H1 (cell line): ENCODE measurements at regions not wholly inside any gene's neighbourhood (a gene's known extent, or its start where the extent isn't known, plus 50 kb on each side); places are given as distances from the start of the nearest gene placed in this dataset.
"Not testable (repeated sequence)": the region's sequence is repeated elsewhere in the genome, so short reads cannot be mapped to it uniquely, and the experiment has no call there.

Experiments used
- CTCF ChIA-PET: fragments of 300-600 bp; sonication (Branson Sonifier 250); formaldehyde crosslinking; loops from one replicate; lab custom pipeline; 2021; ENCODE audit not compliant: partially characterized antibody; lab: Charles Lee
- POLR2A ChIA-PET: fragments of 300-600 bp; sonication (Branson Sonifier 250); formaldehyde crosslinking; loops from one replicate; lab custom pipeline; 2021; ENCODE audit warnings: inconsistent platforms; ENCODE audit not compliant: partially characterized antibody; lab: Charles Lee
- DNase-seq, 2 experiments: peaks; one replicate each; pipeline versions ENCODE4 v3.0.0 to v3.0.0-alpha.2; 2010 to 2022; ENCODE audit warnings: low spot score in 2 of 2, low read depth in 1 of 2, mixed read lengths in 1 of 2
- FAIRE-seq: peaks from 2 replicates; lab custom pipeline; 2011; peaks lifted over from hg19 to GRCh38; lab: Jason Lieb, UNC
- H2AFZ ChIP-seq: 2 replicates; pipeline ENCODE4 v1.8.1; 2012; ENCODE audit warnings: low read length, inconsistent platforms
- H2AK5ac ChIP-seq: 2 replicates; pipeline ENCODE4 v1.6.1; 2013; ENCODE audit warnings: low read depth, low read length
- H2BK120ac ChIP-seq: replicated peaks from 2 replicates; pipeline ENCODE3; 2013; ENCODE audit warnings: low read depth, low read length, inconsistent platforms
- H2BK12ac ChIP-seq: 2 replicates; pipeline ENCODE4 v1.6.1; 2013; ENCODE audit warnings: low read depth, low read length
- H2BK15ac ChIP-seq: 2 replicates; pipeline ENCODE4 v1.6.1; 2013; ENCODE audit warnings: low read length
- H2BK20ac ChIP-seq: 2 replicates; pipeline ENCODE4 v1.6.1; 2013; ENCODE audit warnings: low read length
- H2BK5ac ChIP-seq: 2 replicates; pipeline ENCODE4 v1.6.1; 2013; ENCODE audit warnings: low read depth, low read length
- H3K14ac ChIP-seq: 2 replicates; pipeline ENCODE4 v1.6.1; 2013; ENCODE audit warnings: inconsistent platforms; ENCODE audit not compliant: insufficient read length
- H3K18ac ChIP-seq: 2 replicates; pipeline ENCODE4 v1.6.1; 2013; ENCODE audit warnings: low read length; ENCODE audit errors: extremely low read depth
- H3K23ac ChIP-seq: 2 replicates; pipeline ENCODE4 v1.6.1; 2013; ENCODE audit warnings: inconsistent platforms; ENCODE audit not compliant: insufficient read length
- H3K23me2 ChIP-seq: 2 replicates; pipeline ENCODE4 v1.6.1; 2013; ENCODE audit warnings: low read depth, low read length
- H3K27ac ChIP-seq: 2 replicates; pipeline ENCODE4 v1.6.1; 2011; ENCODE audit warnings: low read depth, low read length, inconsistent platforms
- H3K27me3 ChIP-seq, 4 experiments: replicated peaks in 1 of 4; 1 replicate in 1 of 4; 2 replicates in 3 of 4; pipeline versions ENCODE4 v1.6.1 to v1.8.1; 2011 to 2013; ENCODE audit warnings: low read length in 3 of 4, mild to moderate bottlenecking in 3 of 4, inconsistent platforms in 2 of 4, mixed read lengths in 2 of 4, moderate library complexity in 1 of 4; ENCODE audit not compliant: control insufficient read depth in 3 of 4, insufficient read depth in 3 of 4; ENCODE audit errors: extremely low read depth in 1 of 4
- H3K36me3 ChIP-seq, 4 experiments: 2 replicates each; pipeline versions ENCODE4 v1.6.1 to v1.8.1; 2011 to 2013; ENCODE audit warnings: mild to moderate bottlenecking in 4 of 4, low read length in 3 of 4, moderate library complexity in 2 of 4, control low read depth in 1 of 4, inconsistent platforms in 1 of 4; ENCODE audit not compliant: insufficient read depth in 4 of 4, control insufficient read depth in 2 of 4
- H3K4ac ChIP-seq: replicated peaks from 2 replicates; pipeline ENCODE3; 2013; ENCODE audit warnings: low read length, low read depth, mixed read lengths, inconsistent platforms; ENCODE audit not compliant: insufficient read length
- H3K4me1 ChIP-seq, 4 experiments: replicated peaks in 1 of 4; 1 replicate in 1 of 4; 2 replicates in 3 of 4; pipeline versions ENCODE4 v1.6.1 to v1.8.1; 2011 to 2013; ENCODE audit warnings: low read length in 3 of 4, inconsistent platforms in 2 of 4, mixed read lengths in 1 of 4; ENCODE audit not compliant: insufficient read depth in 4 of 4, control insufficient read depth in 3 of 4
- H3K4me2 ChIP-seq, 2 experiments: 2 replicates each; pipeline versions ENCODE4 v1.6.1 to v1.8.1; 2011 to 2013; ENCODE audit warnings: low read depth in 2 of 2, low read length in 2 of 2, control low read depth in 1 of 2, inconsistent platforms in 1 of 2, mild to moderate bottlenecking in 1 of 2; ENCODE audit not compliant: insufficient read depth in 1 of 2
- H3K4me3 ChIP-seq, 4 experiments: fragments of 200-600, 300-600 bp in 1 of 4; sonication (generic), shearing (Covaris generic), sonication (Bioruptor Twin) in 1 of 4; 2 replicates each; pipeline versions ENCODE4 v1.5.1 to v1.8.1; 2011 to 2016; ENCODE audit warnings: low read length in 4 of 4, low read depth in 3 of 4, control low read depth in 2 of 4, inconsistent platforms in 2 of 4, mild to moderate bottlenecking in 2 of 4, mixed read lengths in 1 of 4, moderate library complexity in 1 of 4; ENCODE audit not compliant: insufficient read depth in 2 of 4; ENCODE audit errors: extremely low read depth in 1 of 4
- H3K56ac ChIP-seq: replicated peaks from 2 replicates; pipeline ENCODE3; 2013; ENCODE audit warnings: low read depth, mild to moderate bottlenecking, mixed read lengths, low read length, inconsistent platforms; ENCODE audit not compliant: insufficient read length
- H3K79me1 ChIP-seq: 2 replicates; pipeline ENCODE4 v1.6.1; 2013; ENCODE audit warnings: low read depth, low read length, control low read depth
- H3K79me2 ChIP-seq, 2 experiments: 2 replicates each; pipeline versions ENCODE4 v1.6.1 to v1.8.1; 2012 to 2013; ENCODE audit warnings: low read length in 2 of 2, mild to moderate bottlenecking in 2 of 2, inconsistent platforms in 1 of 2; ENCODE audit not compliant: insufficient read depth in 2 of 2, control insufficient read depth in 1 of 2
- H3K9ac ChIP-seq, 4 experiments: replicated peaks in 1 of 4; 1 replicate in 1 of 4; 2 replicates in 3 of 4; pipeline versions ENCODE4 v1.6.1 to v1.8.1; 2011 to 2013; ENCODE audit warnings: low read depth in 3 of 4, low read length in 3 of 4, control low read depth in 2 of 4, mild to moderate bottlenecking in 2 of 4, moderate library complexity in 2 of 4, inconsistent platforms in 1 of 4; ENCODE audit errors: extremely low read depth in 1 of 4
- H3K9me3 ChIP-seq, 2 experiments: 2 replicates each; pipeline versions ENCODE4 v1.6.1 to v1.8.1; 2012 to 2013; ENCODE audit warnings: mild to moderate bottlenecking in 2 of 2, moderate library complexity in 2 of 2, control low read depth in 1 of 2, inconsistent platforms in 1 of 2, low read depth in 1 of 2, low read length in 1 of 2, mixed read lengths in 1 of 2; ENCODE audit not compliant: insufficient read depth in 2 of 2
- H4K20me1 ChIP-seq, 2 experiments: replicated peaks in 1 of 2; 2 replicates each; pipeline versions ENCODE3 to v1.8.1; 2011 to 2013; ENCODE audit warnings: inconsistent platforms in 2 of 2, low read length in 2 of 2, mild to moderate bottlenecking in 1 of 2; ENCODE audit not compliant: insufficient read depth in 2 of 2, control insufficient read depth in 1 of 2
- H4K5ac ChIP-seq: 2 replicates; pipeline ENCODE4 v1.6.1; 2013; ENCODE audit warnings: low read length, low read depth, mixed read lengths, inconsistent platforms; ENCODE audit not compliant: insufficient read length
- H4K8ac ChIP-seq: 2 replicates; pipeline ENCODE4 v1.8.0; 2013; ENCODE audit warnings: mild to moderate bottlenecking, moderate library complexity, low read length, inconsistent platforms; ENCODE audit not compliant: insufficient read depth; ENCODE audit errors: extremely low read depth
- H4K91ac ChIP-seq: replicated peaks from 2 replicates; pipeline ENCODE3; 2013; ENCODE audit warnings: low read length, mixed read lengths, inconsistent platforms; ENCODE audit not compliant: insufficient read length
- WGBS, 2 experiments: shearing (Covaris generic) in 1 of 2; methylation state at CpG; one replicate each; pipeline versions ENCODE4 v1.1.6 to v1.1.7; 2013 to 2015; ENCODE audit warnings: low lambda C conversion rate in 2 of 2, mixed read lengths in 2 of 2, inconsistent platforms in 1 of 2, low coverage in 1 of 2, missing lambda C conversion rate in 1 of 2; ENCODE audit not compliant: insufficient replicate concordance in 2 of 2, insufficient coverage in 1 of 2, insufficient read length in 1 of 2; ENCODE audit errors: extremely low coverage in 1 of 2, missing lambda C conversion rate in 1 of 2; 5-methylcytosine and 5-hydroxymethylcytosine counted together

GRCh38 chr2:87500951-87501350 lies 246.9 kb upstream of the PLGLB2 start:
- H2AFZ ChIP-seq, H4K20me1 ChIP-seq, H4K5ac ChIP-seq, H3K9me3 ChIP-seq, H2BK5ac ChIP-seq, H3K4ac ChIP-seq, H3K18ac ChIP-seq, H3K4me3 ChIP-seq, H3K23ac ChIP-seq, H2BK120ac ChIP-seq, H4K8ac ChIP-seq, FAIRE-seq, H3K36me3 ChIP-seq, H3K79me1 ChIP-seq, H3K9ac ChIP-seq, H3K27me3 ChIP-seq, H2BK15ac ChIP-seq, H2BK12ac ChIP-seq, H4K91ac ChIP-seq, H3K79me2 ChIP-seq, H3K4me2 ChIP-seq, H2BK20ac ChIP-seq, H3K23me2 ChIP-seq, H3K27ac ChIP-seq, DNase-seq, H3K4me1 ChIP-seq, H3K56ac ChIP-seq, H2AK5ac ChIP-seq, POLR2A ChIA-PET, CTCF ChIA-PET, H3K14ac ChIP-seq: not testable (repeated sequence)
- WGBS, 2 experiments, result 76% methylated on average over 10 of the region's 11 CpGs; no CpG with 5 or more reads in 1 of the 2 experiments

DNA sequence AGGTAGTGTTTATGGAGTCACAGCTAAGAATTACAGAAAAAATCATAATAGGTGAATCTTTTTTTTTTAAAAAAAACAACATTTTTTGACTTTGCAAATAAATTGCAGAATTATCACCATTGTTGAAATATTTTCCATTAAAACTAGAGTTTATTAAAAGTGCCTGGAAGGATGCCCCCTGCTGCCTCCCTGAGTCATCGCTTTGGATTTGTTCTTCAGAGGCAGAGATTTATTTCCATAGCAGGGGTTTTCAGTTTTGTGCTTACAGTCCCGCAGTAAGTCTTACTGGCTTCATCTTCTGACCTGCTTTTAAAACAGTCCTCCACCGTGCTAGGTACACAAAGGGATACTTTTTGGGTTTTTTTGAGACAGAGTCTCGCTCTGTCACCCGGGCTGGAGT lies 244.9 kb upstream of the PLGLB2 start:
- H4K5ac ChIP-seq, H3K4ac ChIP-seq, H3K27ac ChIP-seq, H3K23me2 ChIP-seq, H3K4me1 ChIP-seq, H3K18ac ChIP-seq, H3K79me2 ChIP-seq, H3K23ac ChIP-seq, H4K91ac ChIP-seq, H3K79me1 ChIP-seq, H3K4me3 ChIP-seq, H3K56ac ChIP-seq, H2AFZ ChIP-seq, H3K9ac ChIP-seq, H3K14ac ChIP-seq, H2BK20ac ChIP-seq, H3K4me2 ChIP-seq, FAIRE-seq, H2BK12ac ChIP-seq, H2BK120ac ChIP-seq, DNase-seq, H3K36me3 ChIP-seq, H2BK5ac ChIP-seq, H2AK5ac ChIP-seq, H4K8ac ChIP-seq, H3K9me3 ChIP-seq, H3K27me3 ChIP-seq, H4K20me1 ChIP-seq, POLR2A ChIA-PET, H2BK15ac ChIP-seq, CTCF ChIA-PET: not testable (repeated sequence)
- WGBS, 2 experiments, result 62% methylated on average over 3 of the region's 5 CpGs; no CpG with 5 or more reads in 1 of the 2 experiments
